GM23338 (cell line): ENCODE measurements at regions not wholly inside any gene's neighbourhood (a gene's known extent, or its start where the extent isn't known, plus 50 kb on each side); places are given as distances from the start of the nearest gene placed in this dataset.

Source experiments
- ATAC-seq: fragments of 200-7000 bp; cut with Tn5 transposase; 3 replicates; pipeline ENCODE4 v1.9.1; 2020
- DNase-seq: peaks from one replicate; pipeline ENCODE4 v3.0.0-alpha.2; 2015; ENCODE audit warnings: low spot score
- H2AFZ ChIP-seq: fragments of 200-600 bp; sonication (generic); 2 replicates; pipeline ENCODE4 v1.8.0; 2016; ENCODE audit warnings: antibody characterized with exemption, mild to moderate bottlenecking, moderate library complexity
- H3F3A ChIP-seq: fragments of 200-600 bp; sonication (generic); replicated peaks from 2 replicates; pipeline ENCODE4 v1.8.0; 2017; ENCODE audit warnings: antibody characterized with exemption, mixed run types, low read depth
- H3K27ac ChIP-seq: fragments of 200-600 bp; sonication (generic); 2 replicates; pipeline ENCODE4 v1.6.1; 2016; ENCODE audit warnings: low read depth
- H3K27me3 ChIP-seq: fragments of 200-600 bp; sonication (generic); 2 replicates; pipeline ENCODE4 v1.8.0; 2016; ENCODE audit warnings: mild to moderate bottlenecking, mixed run types, moderate library complexity; ENCODE audit not compliant: insufficient read depth
- H3K36me3 ChIP-seq: fragments of 200-600 bp; sonication (generic); 2 replicates; pipeline ENCODE4 v1.8.0; 2016; ENCODE audit warnings: mild to moderate bottlenecking; ENCODE audit not compliant: insufficient read depth
- H3K4me1 ChIP-seq: fragments of 200-600 bp; sonication (generic); 2 replicates; pipeline ENCODE4 v1.8.0; 2016; ENCODE audit warnings: mild to moderate bottlenecking, moderate library complexity; ENCODE audit not compliant: insufficient read depth
- H3K4me2 ChIP-seq: fragments of 200-600 bp; sonication (generic); 2 replicates; pipeline ENCODE4 v1.7.1; 2017; ENCODE audit warnings: mixed run types
- H3K4me3 ChIP-seq: fragments of 200-600 bp; sonication (generic); 2 replicates; pipeline ENCODE4 v1.6.1; 2016; ENCODE audit warnings: mixed run types
- H3K79me2 ChIP-seq: fragments of 200-600 bp; sonication (generic); replicated peaks from 2 replicates; pipeline ENCODE4 v1.8.0; 2017; ENCODE audit warnings: mild to moderate bottlenecking; ENCODE audit not compliant: insufficient read depth
- H3K9me2 ChIP-seq: fragments of 200-600 bp; sonication (generic); 2 replicates; pipeline ENCODE4 v1.8.0; 2017; ENCODE audit not compliant: insufficient read depth
- H4K20me1 ChIP-seq: fragments of 200-600 bp; sonication (generic); replicated peaks from 2 replicates; pipeline ENCODE4 v1.8.0; 2017; ENCODE audit warnings: mild to moderate bottlenecking; ENCODE audit not compliant: insufficient read depth
- H3K27ac Mint-ChIP-seq: 2 replicates; pipeline ENCODE4 v1.8.0; 2020; ENCODE audit warnings: inconsistent platforms, mild to moderate bottlenecking, moderate library complexity, mixed read lengths
- H3K27me3 Mint-ChIP-seq: 3 replicates; pipeline ENCODE4 v1.8.0; 2022; ENCODE audit warnings: low read depth, mild to moderate bottlenecking, moderate library complexity, mixed read lengths, inconsistent platforms; ENCODE audit not compliant: insufficient read depth, poor library complexity
- H3K36me3 Mint-ChIP-seq: 3 replicates; pipeline ENCODE4 v1.8.0; 2021; ENCODE audit warnings: low read depth, mild to moderate bottlenecking, inconsistent platforms, moderate library complexity, mixed read lengths
- H3K4me1 Mint-ChIP-seq: 3 replicates; pipeline ENCODE4 v1.8.0; 2020; ENCODE audit warnings: mild to moderate bottlenecking, inconsistent platforms, mixed read lengths
- H3K4me3 Mint-ChIP-seq: 3 replicates; pipeline ENCODE4 v1.8.0; 2021; ENCODE audit warnings: moderate library complexity, mild to moderate bottlenecking, inconsistent platforms, mixed read lengths
- H3K9me3 Mint-ChIP-seq: 3 replicates; pipeline ENCODE4 v1.8.0; 2020; ENCODE audit warnings: moderate library complexity, mild to moderate bottlenecking, inconsistent platforms, mixed read lengths
- CREB1 ChIP-seq: fragments of 250-450 bp; sonication (Bioruptor Pico); IDR thresholded peaks from 2 replicates; pipeline ENCODE4 v1.5.0; 2020; ENCODE audit warnings: low read depth, mild to moderate bottlenecking, moderate library complexity
- EZH2 ChIP-seq: fragments of 200-600 bp; sonication (generic); IDR thresholded peaks from one replicate; pipeline ENCODE4 v1.8.0; 2017; ENCODE audit warnings: antibody characterized with exemption, mild to moderate bottlenecking, low read depth; ENCODE audit not compliant: unreplicated experiment
- EZH2phosphoT487 ChIP-seq: fragments of 200-600 bp; sonication (generic); IDR thresholded peaks from one replicate; pipeline ENCODE4 v1.8.1; 2018; ENCODE audit warnings: antibody characterized with exemption; ENCODE audit not compliant: unreplicated experiment
- JUNB ChIP-seq: IDR thresholded peaks from one replicate; pipeline ENCODE4 v1.6.1; 2016; ENCODE audit warnings: antibody characterized with exemption; ENCODE audit not compliant: unreplicated experiment
- NANOG ChIP-seq: IDR thresholded peaks from 2 replicates; pipeline ENCODE4 v1.6.1; 2016; ENCODE audit warnings: antibody characterized with exemption, borderline replicate concordance
- POLR2AphosphoS5 ChIP-seq: IDR thresholded peaks from 2 replicates; pipeline ENCODE4 v1.6.1; 2016; ENCODE audit warnings: antibody characterized with exemption, low read depth
- STAT1 ChIP-seq: IDR thresholded peaks from one replicate; pipeline ENCODE4 v1.6.1; 2016; ENCODE audit warnings: antibody characterized with exemption; ENCODE audit not compliant: unreplicated experiment
- ZNF114 ChIP-seq: fragments of 250-450 bp; sonication (Bioruptor Pico); IDR thresholded peaks from 2 replicates; pipeline ENCODE4 v1.5.0; 2020; ENCODE audit warnings: mild to moderate bottlenecking, moderate library complexity
- ZNF331 ChIP-seq: fragments of 250-450 bp; sonication (Bioruptor Pico); IDR thresholded peaks from 2 replicates; pipeline ENCODE4 v1.5.0; 2020; ENCODE audit warnings: low read depth, mild to moderate bottlenecking, moderate library complexity
- TF ChIP-seq, protein P1 (sequence below), 2 experiments: fragments of 200-600 bp in 1 of 2; sonication (generic) in 1 of 2; conservative IDR thresholded peaks; 2 replicates each; pipeline versions ENCODE4 v1.5.1 to v1.6.1; 2016 to 2017; ENCODE audit warnings: antibody characterized with exemption in 2 of 2, low read depth in 2 of 2, mild to moderate bottlenecking in 2 of 2, moderate library complexity in 1 of 2
- TF ChIP-seq, protein P2 (sequence below): IDR thresholded peaks from one replicate; pipeline ENCODE4 v1.6.1; 2018; ENCODE audit warnings: antibody characterized with exemption; ENCODE audit not compliant: unreplicated experiment
- TF ChIP-seq, protein P3 (sequence below): fragments of 250-450 bp; sonication (Bioruptor Pico); IDR thresholded peaks from 2 replicates; pipeline ENCODE4 v1.5.0; 2020; ENCODE audit warnings: mild to moderate bottlenecking, moderate library complexity
- TF ChIP-seq, protein P4 (sequence below): IDR thresholded peaks from 2 replicates; pipeline ENCODE4 v1.6.1; 2016; ENCODE audit warnings: antibody characterized with exemption

DNA sequence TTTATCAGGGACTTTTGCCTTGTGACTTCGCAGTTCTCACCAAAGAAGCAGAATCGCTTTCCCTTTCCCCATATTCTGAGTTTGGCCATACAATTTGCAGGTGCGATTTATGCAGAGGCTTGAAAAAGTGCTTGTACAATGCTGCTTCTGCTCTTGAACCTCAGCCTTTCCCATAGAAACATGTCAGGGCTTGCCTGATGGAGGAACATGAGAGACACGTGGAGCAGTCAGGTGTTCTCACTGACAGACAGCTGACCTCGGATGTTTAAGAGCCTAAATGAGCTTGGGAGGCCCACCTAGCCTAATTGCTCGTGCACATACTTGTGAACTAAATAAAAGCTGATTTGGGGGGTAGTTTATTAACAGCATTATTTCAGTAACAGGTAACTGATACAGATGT lies 290.0 kb downstream of the S1PR1 start:
- H4K20me1 ChIP-seq = no peaks in the 10 kb centered on the region
- H3K27ac ChIP-seq = no peak overlapping the region
- no peaks in the 10 kb centered on the region for H3K79me2 ChIP-seq
- TF ChIP-seq, protein P1, sequence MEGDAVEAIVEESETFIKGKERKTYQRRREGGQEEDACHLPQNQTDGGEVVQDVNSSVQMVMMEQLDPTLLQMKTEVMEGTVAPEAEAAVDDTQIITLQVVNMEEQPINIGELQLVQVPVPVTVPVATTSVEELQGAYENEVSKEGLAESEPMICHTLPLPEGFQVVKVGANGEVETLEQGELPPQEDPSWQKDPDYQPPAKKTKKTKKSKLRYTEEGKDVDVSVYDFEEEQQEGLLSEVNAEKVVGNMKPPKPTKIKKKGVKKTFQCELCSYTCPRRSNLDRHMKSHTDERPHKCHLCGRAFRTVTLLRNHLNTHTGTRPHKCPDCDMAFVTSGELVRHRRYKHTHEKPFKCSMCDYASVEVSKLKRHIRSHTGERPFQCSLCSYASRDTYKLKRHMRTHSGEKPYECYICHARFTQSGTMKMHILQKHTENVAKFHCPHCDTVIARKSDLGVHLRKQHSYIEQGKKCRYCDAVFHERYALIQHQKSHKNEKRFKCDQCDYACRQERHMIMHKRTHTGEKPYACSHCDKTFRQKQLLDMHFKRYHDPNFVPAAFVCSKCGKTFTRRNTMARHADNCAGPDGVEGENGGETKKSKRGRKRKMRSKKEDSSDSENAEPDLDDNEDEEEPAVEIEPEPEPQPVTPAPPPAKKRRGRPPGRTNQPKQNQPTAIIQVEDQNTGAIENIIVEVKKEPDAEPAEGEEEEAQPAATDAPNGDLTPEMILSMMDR (conservative IDR thresholded peaks at IDR 0.05; ENCODE audit: low read depth in 2 of 2) = no peak
- TF ChIP-seq, protein P2, sequence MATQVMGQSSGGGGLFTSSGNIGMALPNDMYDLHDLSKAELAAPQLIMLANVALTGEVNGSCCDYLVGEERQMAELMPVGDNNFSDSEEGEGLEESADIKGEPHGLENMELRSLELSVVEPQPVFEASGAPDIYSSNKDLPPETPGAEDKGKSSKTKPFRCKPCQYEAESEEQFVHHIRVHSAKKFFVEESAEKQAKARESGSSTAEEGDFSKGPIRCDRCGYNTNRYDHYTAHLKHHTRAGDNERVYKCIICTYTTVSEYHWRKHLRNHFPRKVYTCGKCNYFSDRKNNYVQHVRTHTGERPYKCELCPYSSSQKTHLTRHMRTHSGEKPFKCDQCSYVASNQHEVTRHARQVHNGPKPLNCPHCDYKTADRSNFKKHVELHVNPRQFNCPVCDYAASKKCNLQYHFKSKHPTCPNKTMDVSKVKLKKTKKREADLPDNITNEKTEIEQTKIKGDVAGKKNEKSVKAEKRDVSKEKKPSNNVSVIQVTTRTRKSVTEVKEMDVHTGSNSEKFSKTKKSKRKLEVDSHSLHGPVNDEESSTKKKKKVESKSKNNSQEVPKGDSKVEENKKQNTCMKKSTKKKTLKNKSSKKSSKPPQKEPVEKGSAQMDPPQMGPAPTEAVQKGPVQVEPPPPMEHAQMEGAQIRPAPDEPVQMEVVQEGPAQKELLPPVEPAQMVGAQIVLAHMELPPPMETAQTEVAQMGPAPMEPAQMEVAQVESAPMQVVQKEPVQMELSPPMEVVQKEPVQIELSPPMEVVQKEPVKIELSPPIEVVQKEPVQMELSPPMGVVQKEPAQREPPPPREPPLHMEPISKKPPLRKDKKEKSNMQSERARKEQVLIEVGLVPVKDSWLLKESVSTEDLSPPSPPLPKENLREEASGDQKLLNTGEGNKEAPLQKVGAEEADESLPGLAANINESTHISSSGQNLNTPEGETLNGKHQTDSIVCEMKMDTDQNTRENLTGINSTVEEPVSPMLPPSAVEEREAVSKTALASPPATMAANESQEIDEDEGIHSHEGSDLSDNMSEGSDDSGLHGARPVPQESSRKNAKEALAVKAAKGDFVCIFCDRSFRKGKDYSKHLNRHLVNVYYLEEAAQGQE = no peak
- no peak for TF ChIP-seq NANOG
- TF ChIP-seq EZH2 = no peak
- no peak for TF ChIP-seq EZH2phosphoT487
- TF ChIP-seq ZNF331 (CRISPR knock-in tag) = no peak
- TF ChIP-seq STAT1 = no peak
- TF ChIP-seq JUNB = no peak
- TF ChIP-seq, protein P3, sequence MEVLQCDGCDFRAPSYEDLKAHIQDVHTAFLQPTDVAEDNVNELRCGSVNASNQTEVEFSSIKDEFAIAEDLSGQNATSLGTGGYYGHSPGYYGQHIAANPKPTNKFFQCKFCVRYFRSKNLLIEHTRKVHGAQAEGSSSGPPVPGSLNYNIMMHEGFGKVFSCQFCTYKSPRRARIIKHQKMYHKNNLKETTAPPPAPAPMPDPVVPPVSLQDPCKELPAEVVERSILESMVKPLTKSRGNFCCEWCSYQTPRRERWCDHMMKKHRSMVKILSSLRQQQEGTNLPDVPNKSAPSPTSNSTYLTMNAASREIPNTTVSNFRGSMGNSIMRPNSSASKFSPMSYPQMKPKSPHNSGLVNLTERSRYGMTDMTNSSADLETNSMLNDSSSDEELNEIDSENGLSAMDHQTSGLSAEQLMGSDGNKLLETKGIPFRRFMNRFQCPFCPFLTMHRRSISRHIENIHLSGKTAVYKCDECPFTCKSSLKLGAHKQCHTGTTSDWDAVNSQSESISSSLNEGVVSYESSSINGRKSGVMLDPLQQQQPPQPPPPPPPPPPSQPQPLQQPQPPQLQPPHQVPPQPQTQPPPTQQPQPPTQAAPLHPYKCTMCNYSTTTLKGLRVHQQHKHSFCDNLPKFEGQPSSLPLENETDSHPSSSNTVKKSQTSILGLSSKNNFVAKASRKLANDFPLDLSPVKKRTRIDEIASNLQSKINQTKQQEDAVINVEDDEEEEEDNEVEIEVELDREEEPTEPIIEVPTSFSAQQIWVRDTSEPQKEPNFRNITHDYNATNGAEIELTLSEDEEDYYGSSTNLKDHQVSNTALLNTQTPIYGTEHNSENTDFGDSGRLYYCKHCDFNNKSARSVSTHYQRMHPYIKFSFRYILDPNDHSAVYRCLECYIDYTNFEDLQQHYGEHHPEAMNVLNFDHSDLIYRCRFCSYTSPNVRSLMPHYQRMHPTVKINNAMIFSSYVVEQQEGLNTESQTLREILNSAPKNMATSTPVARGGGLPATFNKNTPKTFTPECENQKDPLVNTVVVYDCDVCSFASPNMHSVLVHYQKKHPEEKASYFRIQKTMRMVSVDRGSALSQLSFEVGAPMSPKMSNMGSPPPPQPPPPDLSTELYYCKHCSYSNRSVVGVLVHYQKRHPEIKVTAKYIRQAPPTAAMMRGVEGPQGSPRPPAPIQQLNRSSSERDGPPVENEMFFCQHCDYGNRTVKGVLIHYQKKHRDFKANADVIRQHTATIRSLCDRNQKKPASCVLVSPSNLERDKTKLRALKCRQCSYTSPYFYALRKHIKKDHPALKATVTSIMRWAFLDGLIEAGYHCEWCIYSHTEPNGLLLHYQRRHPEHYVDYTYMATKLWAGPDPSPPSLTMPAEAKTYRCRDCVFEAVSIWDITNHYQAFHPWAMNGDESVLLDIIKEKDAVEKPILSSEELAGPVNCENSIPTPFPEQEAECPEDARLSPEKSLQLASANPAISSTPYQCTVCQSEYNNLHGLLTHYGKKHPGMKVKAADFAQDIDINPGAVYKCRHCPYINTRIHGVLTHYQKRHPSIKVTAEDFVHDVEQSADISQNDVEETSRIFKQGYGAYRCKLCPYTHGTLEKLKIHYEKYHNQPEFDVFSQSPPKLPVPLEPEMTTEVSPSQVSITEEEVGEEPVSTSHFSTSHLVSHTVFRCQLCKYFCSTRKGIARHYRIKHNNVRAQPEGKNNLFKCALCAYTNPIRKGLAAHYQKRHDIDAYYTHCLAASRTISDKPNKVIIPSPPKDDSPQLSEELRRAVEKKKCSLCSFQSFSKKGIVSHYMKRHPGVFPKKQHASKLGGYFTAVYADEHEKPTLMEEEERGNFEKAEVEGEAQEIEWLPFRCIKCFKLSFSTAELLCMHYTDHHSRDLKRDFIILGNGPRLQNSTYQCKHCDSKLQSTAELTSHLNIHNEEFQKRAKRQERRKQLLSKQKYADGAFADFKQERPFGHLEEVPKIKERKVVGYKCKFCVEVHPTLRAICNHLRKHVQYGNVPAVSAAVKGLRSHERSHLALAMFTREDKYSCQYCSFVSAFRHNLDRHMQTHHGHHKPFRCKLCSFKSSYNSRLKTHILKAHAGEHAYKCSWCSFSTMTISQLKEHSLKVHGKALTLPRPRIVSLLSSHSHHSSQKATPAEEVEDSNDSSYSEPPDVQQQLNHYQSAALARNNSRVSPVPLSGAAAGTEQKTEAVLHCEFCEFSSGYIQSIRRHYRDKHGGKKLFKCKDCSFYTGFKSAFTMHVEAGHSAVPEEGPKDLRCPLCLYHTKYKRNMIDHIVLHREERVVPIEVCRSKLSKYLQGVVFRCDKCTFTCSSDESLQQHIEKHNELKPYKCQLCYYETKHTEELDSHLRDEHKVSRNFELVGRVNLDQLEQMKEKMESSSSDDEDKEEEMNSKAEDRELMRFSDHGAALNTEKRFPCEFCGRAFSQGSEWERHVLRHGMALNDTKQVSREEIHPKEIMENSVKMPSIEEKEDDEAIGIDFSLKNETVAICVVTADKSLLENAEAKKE (CRISPR knock-in tag) = no peak
- TF ChIP-seq CREB1 = no peak
- TF ChIP-seq, protein P4, sequence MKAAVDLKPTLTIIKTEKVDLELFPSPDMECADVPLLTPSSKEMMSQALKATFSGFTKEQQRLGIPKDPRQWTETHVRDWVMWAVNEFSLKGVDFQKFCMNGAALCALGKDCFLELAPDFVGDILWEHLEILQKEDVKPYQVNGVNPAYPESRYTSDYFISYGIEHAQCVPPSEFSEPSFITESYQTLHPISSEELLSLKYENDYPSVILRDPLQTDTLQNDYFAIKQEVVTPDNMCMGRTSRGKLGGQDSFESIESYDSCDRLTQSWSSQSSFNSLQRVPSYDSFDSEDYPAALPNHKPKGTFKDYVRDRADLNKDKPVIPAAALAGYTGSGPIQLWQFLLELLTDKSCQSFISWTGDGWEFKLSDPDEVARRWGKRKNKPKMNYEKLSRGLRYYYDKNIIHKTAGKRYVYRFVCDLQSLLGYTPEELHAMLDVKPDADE = no peak
- TF ChIP-seq ZNF114 (CRISPR knock-in tag) = no peak
- TF ChIP-seq POLR2AphosphoS5 = no peak
- peaks cover 7% of the 10 kb centered on the region; the same call in 1 of the 2 replicates for H3K9me2 ChIP-seq
- DNase-seq (no peak), ATAC-seq (no peak)
- Mint-ChIP-seq H3K4me3 (no peak overlapping the region), H3K4me1 (no peaks in the 10 kb centered on the region; the same call in 2 of the 3 replicates), H3K36me3 (no peaks in the 10 kb centered on the region), H3K27me3 (peaks cover 2% of the 10 kb centered on the region), H3K9me3 (peaks cover 9% of the 10 kb centered on the region), H3K27ac (0 out of 2 replicates have a peak overlapping the region, but pooled peaks have one; percentile 5)
- no peaks in the 10 kb centered on the region for H3K4me1 ChIP-seq
- no peak overlapping the region for H3K4me2 ChIP-seq
- H2AFZ ChIP-seq = peak overlapping the region; percentile 26; the same call in 1 of the 2 replicates
- no peaks in the 10 kb centered on the region for H3K27me3 ChIP-seq
- H3F3A ChIP-seq = no peaks in the 10 kb centered on the region
- no peaks in the 10 kb centered on the region for H3K36me3 ChIP-seq
- no peak overlapping the region for H3K4me3 ChIP-seq
